ENCODE measurements at regions not wholly inside any gene's neighbourhood (a gene's known extent, or its start where the extent isn't known, plus 50 kb on each side); places are given as distances from the start of the nearest gene placed in this dataset.
"Not testable (repeated sequence)": the region's sequence is repeated elsewhere in the genome, so short reads cannot be mapped to it uniquely, and the experiment has no call there.

DNA sequence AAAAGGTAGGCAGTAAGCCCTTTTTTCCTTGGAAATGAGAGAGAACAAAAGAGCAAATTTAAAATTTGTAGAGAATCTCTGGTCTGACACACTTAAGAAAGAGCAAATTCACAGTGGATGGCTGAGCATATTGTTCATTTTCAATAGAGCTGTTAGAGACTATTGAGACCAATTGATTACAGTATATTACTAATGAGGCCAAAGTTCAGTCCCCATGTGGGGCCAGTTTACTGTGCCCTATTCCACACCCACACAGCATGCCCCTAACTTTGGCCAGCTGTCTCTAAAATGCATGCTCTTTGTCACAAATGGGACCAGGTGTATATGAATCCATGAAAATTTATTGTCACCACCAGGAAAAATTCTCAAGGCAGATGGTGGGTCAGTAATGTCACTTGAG lies 470.5 kb downstream of the PCDH7 start:
- DNase-seq (ENCODE audit: low read depth in 4 of 6, low spot score in 6 of 6), result peak in 1 of 6 donors; percentile 14

GRCh38 chr4:31192341-31192740 lies 472.2 kb downstream of the PCDH7 start:
- no peak overlapping the region for H3K27ac ChIP-seq (ENCODE audit: low read depth, low read length)
- H3K27me3 ChIP-seq (ENCODE audit: control insufficient read depth, insufficient read depth, low read length), result no peaks in the 10 kb centered on the region
- no peak overlapping the region for H3K4me3 ChIP-seq (ENCODE audit: low read depth, low read length)

More for the DNA sequence above, 470.5 kb downstream of the PCDH7 start:
- no peak overlapping the region for H3K27ac ChIP-seq (ENCODE audit: low read depth, low read length)
- H3K9me3 ChIP-seq (ENCODE audit: control insufficient read depth, insufficient read depth, low read length), result no peaks in the 10 kb centered on the region
- no peaks in the 10 kb centered on the region for H3K4me1 ChIP-seq (ENCODE audit: control insufficient read depth, insufficient read depth, low read length)
- H3K27me3 ChIP-seq (ENCODE audit: control insufficient read depth, insufficient read depth, low read length), result no peaks in the 10 kb centered on the region
- no peak overlapping the region for H3K4me3 ChIP-seq (ENCODE audit: low read depth, low read length)
- no peaks in the 10 kb centered on the region for H3K36me3 ChIP-seq (ENCODE audit: control insufficient read depth, insufficient read depth, low read length)

DNA sequence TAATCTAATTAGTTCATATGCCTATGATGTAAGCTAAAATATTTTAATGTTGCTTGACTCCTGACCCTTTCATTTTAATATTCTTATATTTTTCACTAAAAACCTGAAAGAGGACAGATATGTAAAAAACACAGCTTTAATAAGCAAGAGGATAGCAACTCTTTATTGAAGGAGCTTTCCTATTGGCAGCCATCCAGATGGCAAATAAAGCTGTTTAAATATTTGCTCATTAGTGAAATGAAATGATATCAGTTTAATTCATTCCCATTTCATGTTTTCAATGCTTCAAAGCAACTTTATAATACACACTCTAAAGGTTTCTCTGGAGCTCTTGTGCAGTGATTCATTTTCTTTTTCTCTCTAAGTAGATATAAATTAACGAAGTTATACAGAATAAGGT lies 473.4 kb downstream of the PCDH7 start:
- Histone ChIP-seq H3K9me3 (ENCODE audit: control insufficient read depth, insufficient read depth, low read length) (no peaks in the 10 kb centered on the region), H3K27ac (ENCODE audit: low read depth, low read length) (no peak overlapping the region), H3K36me3 (ENCODE audit: control insufficient read depth, insufficient read depth, low read length) (no peaks in the 10 kb centered on the region), H3K4me3 (ENCODE audit: low read depth, low read length) (no peak overlapping the region), H3K4me1 (ENCODE audit: control insufficient read depth, insufficient read depth, low read length) (no peaks in the 10 kb centered on the region), H3K27me3 (ENCODE audit: control insufficient read depth, insufficient read depth, low read length) (no peaks in the 10 kb centered on the region)
- DNase-seq (ENCODE audit: low read depth in 4 of 6, low spot score in 6 of 6), result peak in 3 of 6 donors; percentile 15 to 79 (median 27)
- no CpG with 5 or more reads among the region's 1 CpG for WGBS (ENCODE audit: insufficient coverage)

More at GRCh38 chr4:31192341-31192740, 472.2 kb downstream of the PCDH7 start:
- H3K4me1 ChIP-seq (ENCODE audit: control insufficient read depth, insufficient read depth, low read length), result no peaks in the 10 kb centered on the region
- H3K9me3 ChIP-seq (ENCODE audit: control insufficient read depth, insufficient read depth, low read length), result no peaks in the 10 kb centered on the region
- no peaks in the 10 kb centered on the region for H3K36me3 ChIP-seq (ENCODE audit: control insufficient read depth, insufficient read depth, low read length)
- DNase-seq (ENCODE audit: low read depth in 4 of 6, low spot score in 6 of 6), result peak in 2 of 6 donors; percentile 8 to 16
- WGBS (ENCODE audit: insufficient coverage), result no CpG with 5 or more reads among the region's 2 CpGs

GRCh38 chr4:31194823-31195222 lies 474.7 kb downstream of the PCDH7 start:
- Histone ChIP-seq H3K9me3 (ENCODE audit: control insufficient read depth, insufficient read depth, low read length) (peaks cover 2% of the 10 kb centered on the region), H3K27me3 (ENCODE audit: control insufficient read depth, insufficient read depth, low read length) (no peaks in the 10 kb centered on the region), H3K36me3 (ENCODE audit: control insufficient read depth, insufficient read depth, low read length) (no peaks in the 10 kb centered on the region), H3K4me1 (ENCODE audit: control insufficient read depth, insufficient read depth, low read length) (no peaks in the 10 kb centered on the region), H3K27ac (ENCODE audit: low read depth, low read length) (no peak overlapping the region), H3K4me3 (ENCODE audit: low read depth, low read length) (no peak overlapping the region)
- no peak for DNase-seq (ENCODE audit: low read depth in 4 of 6, low spot score in 6 of 6)
- WGBS (ENCODE audit: insufficient coverage), result no CpG with 5 or more reads among the region's 3 CpGs

GRCh38 chr4:31199644-31200043 lies 479.5 kb downstream of the PCDH7 start:
- Histone ChIP-seq H3K4me1 (ENCODE audit: control insufficient read depth, insufficient read depth, low read length) (no peaks in the 10 kb centered on the region), H3K4me3 (ENCODE audit: low read depth, low read length) (no peak overlapping the region), H3K36me3 (ENCODE audit: control insufficient read depth, insufficient read depth, low read length) (no peaks in the 10 kb centered on the region), H3K27me3 (ENCODE audit: control insufficient read depth, insufficient read depth, low read length) (no peaks in the 10 kb centered on the region), H3K9me3 (ENCODE audit: control insufficient read depth, insufficient read depth, low read length) (peaks cover 2% of the 10 kb centered on the region), H3K27ac (ENCODE audit: low read depth, low read length) (no peak overlapping the region)
- 100% methylated on average over 4 of the region's 5 CpGs for WGBS (ENCODE audit: insufficient coverage)
- DNase-seq (ENCODE audit: low read depth in 4 of 6, low spot score in 6 of 6), result no peak

GRCh38 chr4:31202054-31202453 lies 481.9 kb downstream of the PCDH7 start:
- not testable (repeated sequence) for H3K4me1 ChIP-seq (ENCODE audit: control insufficient read depth, insufficient read depth, low read length); H3K27ac ChIP-seq (ENCODE audit: low read depth, low read length); DNase-seq (ENCODE audit: low read depth in 4 of 6, low spot score in 6 of 6); H3K27me3 ChIP-seq (ENCODE audit: control insufficient read depth, insufficient read depth, low read length); H3K9me3 ChIP-seq (ENCODE audit: control insufficient read depth, insufficient read depth, low read length); H3K36me3 ChIP-seq (ENCODE audit: control insufficient read depth, insufficient read depth, low read length); H3K4me3 ChIP-seq (ENCODE audit: low read depth, low read length)
- 95% methylated on average over 5 of the region's 9 CpGs for WGBS (ENCODE audit: insufficient coverage)

- Histone ChIP-seq H3K9me3 (ENCODE audit: control insufficient read depth, insufficient read depth, low read length) (no peaks in the 10 kb centered on the region), H3K4me1 (ENCODE audit: control insufficient read depth, insufficient read depth, low read length) (no peaks in the 10 kb centered on the region), H3K36me3 (ENCODE audit: control insufficient read depth, insufficient read depth, low read length) (no peaks in the 10 kb centered on the region), H3K27me3 (ENCODE audit: control insufficient read depth, insufficient read depth, low read length) (no peaks in the 10 kb centered on the region), H3K4me3 (ENCODE audit: low read depth, low read length) (no peak overlapping the region), H3K27ac (ENCODE audit: low read depth, low read length) (no peak overlapping the region)
- DNase-seq (ENCODE audit: low read depth in 4 of 6, low spot score in 6 of 6), result peak in 1 of 6 donors; percentile 27
- WGBS (ENCODE audit: insufficient coverage), result no CpG with 5 or more reads among the region's 1 CpG
Observed at GRCh38 chr4:31204874-31205273, 484.7 kb downstream of the PCDH7 start.

DNA sequence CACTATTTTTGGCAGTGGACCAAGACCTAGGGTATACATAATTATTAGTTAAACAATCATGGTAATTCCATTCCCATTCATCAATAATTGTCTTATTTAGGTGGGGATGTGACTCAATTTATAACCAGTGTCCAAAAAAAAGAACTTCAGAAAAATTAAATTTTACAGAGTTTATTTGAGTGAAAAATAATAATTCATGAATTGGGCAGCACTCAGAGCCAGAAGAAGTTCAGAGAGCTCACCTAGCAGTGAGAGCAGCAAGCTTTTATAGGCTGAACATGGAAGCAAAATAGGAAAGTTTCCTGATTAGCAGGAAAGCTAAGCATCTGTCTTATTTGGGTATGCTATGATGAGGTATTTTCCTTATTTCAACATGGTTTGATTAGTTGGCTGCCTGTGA lies 500.8 kb downstream of the PCDH7 start:
- no peak overlapping the region for H3K27ac ChIP-seq (ENCODE audit: low read depth, low read length)
- H3K4me3 ChIP-seq (ENCODE audit: low read depth, low read length), result no peak overlapping the region
- H3K4me1 ChIP-seq (ENCODE audit: control insufficient read depth, insufficient read depth, low read length), result no peaks in the 10 kb centered on the region
- no peaks in the 10 kb centered on the region for H3K36me3 ChIP-seq (ENCODE audit: control insufficient read depth, insufficient read depth, low read length)
- no peaks in the 10 kb centered on the region for H3K27me3 ChIP-seq (ENCODE audit: control insufficient read depth, insufficient read depth, low read length)
- no peak for DNase-seq (ENCODE audit: low read depth in 4 of 6, low spot score in 6 of 6)
- H3K9me3 ChIP-seq (ENCODE audit: control insufficient read depth, insufficient read depth, low read length), result no peaks in the 10 kb centered on the region

- WGBS (ENCODE audit: insufficient coverage), result no CpG with 5 or more reads among the region's 4 CpGs
- no peaks in the 10 kb centered on the region for H3K4me1 ChIP-seq (ENCODE audit: control insufficient read depth, insufficient read depth, low read length)
- DNase-seq (ENCODE audit: low read depth in 4 of 6, low spot score in 6 of 6), result no peak
- no peak overlapping the region for H3K27ac ChIP-seq (ENCODE audit: low read depth, low read length)
- H3K36me3 ChIP-seq (ENCODE audit: control insufficient read depth, insufficient read depth, low read length), result no peaks in the 10 kb centered on the region
- no peaks in the 10 kb centered on the region for H3K27me3 ChIP-seq (ENCODE audit: control insufficient read depth, insufficient read depth, low read length)
- H3K9me3 ChIP-seq (ENCODE audit: control insufficient read depth, insufficient read depth, low read length), result no peaks in the 10 kb centered on the region
- H3K4me3 ChIP-seq (ENCODE audit: low read depth, low read length), result no peak overlapping the region
Observed at GRCh38 chr4:31228068-31228467, 507.9 kb downstream of the PCDH7 start.

GRCh38 chr4:31230594-31230993 lies 510.4 kb downstream of the PCDH7 start:
- no peak for DNase-seq (ENCODE audit: low read depth in 4 of 6, low spot score in 6 of 6)
- no CpG with 5 or more reads among the region's 1 CpG for WGBS (ENCODE audit: insufficient coverage)
- no peaks in the 10 kb centered on the region for H3K36me3 ChIP-seq (ENCODE audit: control insufficient read depth, insufficient read depth, low read length)
- H3K9me3 ChIP-seq (ENCODE audit: control insufficient read depth, insufficient read depth, low read length), result no peaks in the 10 kb centered on the region
- H3K4me1 ChIP-seq (ENCODE audit: control insufficient read depth, insufficient read depth, low read length), result peaks cover 3% of the 10 kb centered on the region
- no peak overlapping the region for H3K4me3 ChIP-seq (ENCODE audit: low read depth, low read length)
- H3K27ac ChIP-seq (ENCODE audit: low read depth, low read length), result no peak overlapping the region
- H3K27me3 ChIP-seq (ENCODE audit: control insufficient read depth, insufficient read depth, low read length), result no peaks in the 10 kb centered on the region
